H1 (cell line): ENCODE measurements at regions not wholly inside any gene's neighbourhood (a gene's known extent, or its start where the extent isn't known, plus 50 kb on each side); places are given as distances from the start of the nearest gene placed in this dataset.

Experiments
- CTCF ChIA-PET: fragments of 300-600 bp; sonication (Branson Sonifier 250); formaldehyde crosslinking; loops from one replicate; lab custom pipeline; 2021; ENCODE audit not compliant: partially characterized antibody; lab: Charles Lee
- POLR2A ChIA-PET: fragments of 300-600 bp; sonication (Branson Sonifier 250); formaldehyde crosslinking; loops from one replicate; lab custom pipeline; 2021; ENCODE audit warnings: inconsistent platforms; ENCODE audit not compliant: partially characterized antibody; lab: Charles Lee
- DNase-seq, 2 experiments: peaks; one replicate each; pipeline versions ENCODE4 v3.0.0 to v3.0.0-alpha.2; 2010 to 2022; ENCODE audit warnings: low spot score in 2 of 2, low read depth in 1 of 2, mixed read lengths in 1 of 2
- FAIRE-seq: peaks from 2 replicates; lab custom pipeline; 2011; peaks lifted over from hg19 to GRCh38; lab: Jason Lieb, UNC
- H2AFZ ChIP-seq: 2 replicates; pipeline ENCODE4 v1.8.1; 2012; ENCODE audit warnings: low read length, inconsistent platforms
- H2AK5ac ChIP-seq: 2 replicates; pipeline ENCODE4 v1.6.1; 2013; ENCODE audit warnings: low read depth, low read length
- H2BK120ac ChIP-seq: replicated peaks from 2 replicates; pipeline ENCODE3; 2013; ENCODE audit warnings: low read depth, low read length, inconsistent platforms
- H2BK12ac ChIP-seq: 2 replicates; pipeline ENCODE4 v1.6.1; 2013; ENCODE audit warnings: low read depth, low read length
- H2BK15ac ChIP-seq: 2 replicates; pipeline ENCODE4 v1.6.1; 2013; ENCODE audit warnings: low read length
- H2BK20ac ChIP-seq: 2 replicates; pipeline ENCODE4 v1.6.1; 2013; ENCODE audit warnings: low read length
- H2BK5ac ChIP-seq: 2 replicates; pipeline ENCODE4 v1.6.1; 2013; ENCODE audit warnings: low read depth, low read length
- H3K14ac ChIP-seq: 2 replicates; pipeline ENCODE4 v1.6.1; 2013; ENCODE audit warnings: inconsistent platforms; ENCODE audit not compliant: insufficient read length
- H3K18ac ChIP-seq: 2 replicates; pipeline ENCODE4 v1.6.1; 2013; ENCODE audit warnings: low read length; ENCODE audit errors: extremely low read depth
- H3K23ac ChIP-seq: 2 replicates; pipeline ENCODE4 v1.6.1; 2013; ENCODE audit warnings: inconsistent platforms; ENCODE audit not compliant: insufficient read length
- H3K23me2 ChIP-seq: 2 replicates; pipeline ENCODE4 v1.6.1; 2013; ENCODE audit warnings: low read depth, low read length
- H3K27ac ChIP-seq: 2 replicates; pipeline ENCODE4 v1.6.1; 2011; ENCODE audit warnings: low read depth, low read length, inconsistent platforms
- H3K27me3 ChIP-seq, 4 experiments: replicated peaks in 1 of 4; 1 replicate in 1 of 4; 2 replicates in 3 of 4; pipeline versions ENCODE4 v1.6.1 to v1.8.1; 2011 to 2013; ENCODE audit warnings: low read length in 3 of 4, mild to moderate bottlenecking in 3 of 4, inconsistent platforms in 2 of 4, mixed read lengths in 2 of 4, moderate library complexity in 1 of 4; ENCODE audit not compliant: control insufficient read depth in 3 of 4, insufficient read depth in 3 of 4; ENCODE audit errors: extremely low read depth in 1 of 4
- H3K36me3 ChIP-seq, 4 experiments: 2 replicates each; pipeline versions ENCODE4 v1.6.1 to v1.8.1; 2011 to 2013; ENCODE audit warnings: mild to moderate bottlenecking in 4 of 4, low read length in 3 of 4, moderate library complexity in 2 of 4, control low read depth in 1 of 4, inconsistent platforms in 1 of 4; ENCODE audit not compliant: insufficient read depth in 4 of 4, control insufficient read depth in 2 of 4
- H3K4ac ChIP-seq: replicated peaks from 2 replicates; pipeline ENCODE3; 2013; ENCODE audit warnings: low read length, low read depth, mixed read lengths, inconsistent platforms; ENCODE audit not compliant: insufficient read length
- H3K4me1 ChIP-seq, 4 experiments: replicated peaks in 1 of 4; 1 replicate in 1 of 4; 2 replicates in 3 of 4; pipeline versions ENCODE4 v1.6.1 to v1.8.1; 2011 to 2013; ENCODE audit warnings: low read length in 3 of 4, inconsistent platforms in 2 of 4, mixed read lengths in 1 of 4; ENCODE audit not compliant: insufficient read depth in 4 of 4, control insufficient read depth in 3 of 4
- H3K4me2 ChIP-seq, 2 experiments: 2 replicates each; pipeline versions ENCODE4 v1.6.1 to v1.8.1; 2011 to 2013; ENCODE audit warnings: low read depth in 2 of 2, low read length in 2 of 2, control low read depth in 1 of 2, inconsistent platforms in 1 of 2, mild to moderate bottlenecking in 1 of 2; ENCODE audit not compliant: insufficient read depth in 1 of 2
- H3K4me3 ChIP-seq, 4 experiments: fragments of 200-600, 300-600 bp in 1 of 4; sonication (generic), shearing (Covaris generic), sonication (Bioruptor Twin) in 1 of 4; 2 replicates each; pipeline versions ENCODE4 v1.5.1 to v1.8.1; 2011 to 2016; ENCODE audit warnings: low read length in 4 of 4, low read depth in 3 of 4, control low read depth in 2 of 4, inconsistent platforms in 2 of 4, mild to moderate bottlenecking in 2 of 4, mixed read lengths in 1 of 4, moderate library complexity in 1 of 4; ENCODE audit not compliant: insufficient read depth in 2 of 4; ENCODE audit errors: extremely low read depth in 1 of 4
- H3K56ac ChIP-seq: replicated peaks from 2 replicates; pipeline ENCODE3; 2013; ENCODE audit warnings: low read depth, mild to moderate bottlenecking, mixed read lengths, low read length, inconsistent platforms; ENCODE audit not compliant: insufficient read length
- H3K79me1 ChIP-seq: 2 replicates; pipeline ENCODE4 v1.6.1; 2013; ENCODE audit warnings: low read depth, low read length, control low read depth
- H3K79me2 ChIP-seq, 2 experiments: 2 replicates each; pipeline versions ENCODE4 v1.6.1 to v1.8.1; 2012 to 2013; ENCODE audit warnings: low read length in 2 of 2, mild to moderate bottlenecking in 2 of 2, inconsistent platforms in 1 of 2; ENCODE audit not compliant: insufficient read depth in 2 of 2, control insufficient read depth in 1 of 2
- H3K9ac ChIP-seq, 4 experiments: replicated peaks in 1 of 4; 1 replicate in 1 of 4; 2 replicates in 3 of 4; pipeline versions ENCODE4 v1.6.1 to v1.8.1; 2011 to 2013; ENCODE audit warnings: low read depth in 3 of 4, low read length in 3 of 4, control low read depth in 2 of 4, mild to moderate bottlenecking in 2 of 4, moderate library complexity in 2 of 4, inconsistent platforms in 1 of 4; ENCODE audit errors: extremely low read depth in 1 of 4
- H3K9me3 ChIP-seq, 2 experiments: 2 replicates each; pipeline versions ENCODE4 v1.6.1 to v1.8.1; 2012 to 2013; ENCODE audit warnings: mild to moderate bottlenecking in 2 of 2, moderate library complexity in 2 of 2, control low read depth in 1 of 2, inconsistent platforms in 1 of 2, low read depth in 1 of 2, low read length in 1 of 2, mixed read lengths in 1 of 2; ENCODE audit not compliant: insufficient read depth in 2 of 2
- H4K20me1 ChIP-seq, 2 experiments: replicated peaks in 1 of 2; 2 replicates each; pipeline versions ENCODE3 to v1.8.1; 2011 to 2013; ENCODE audit warnings: inconsistent platforms in 2 of 2, low read length in 2 of 2, mild to moderate bottlenecking in 1 of 2; ENCODE audit not compliant: insufficient read depth in 2 of 2, control insufficient read depth in 1 of 2
- H4K5ac ChIP-seq: 2 replicates; pipeline ENCODE4 v1.6.1; 2013; ENCODE audit warnings: low read length, low read depth, mixed read lengths, inconsistent platforms; ENCODE audit not compliant: insufficient read length
- H4K8ac ChIP-seq: 2 replicates; pipeline ENCODE4 v1.8.0; 2013; ENCODE audit warnings: mild to moderate bottlenecking, moderate library complexity, low read length, inconsistent platforms; ENCODE audit not compliant: insufficient read depth; ENCODE audit errors: extremely low read depth
- H4K91ac ChIP-seq: replicated peaks from 2 replicates; pipeline ENCODE3; 2013; ENCODE audit warnings: low read length, mixed read lengths, inconsistent platforms; ENCODE audit not compliant: insufficient read length
- CHD1 ChIP-seq: IDR thresholded peaks from 2 replicates; pipeline ENCODE4 v1.6.1; 2012; ENCODE audit warnings: low read depth, low read length, improper control_type of control experiment
- EGR1 ChIP-seq: IDR thresholded peaks from 2 replicates; pipeline ENCODE4 v1.6.1; 2011; ENCODE audit warnings: low read depth, low read length, borderline replicate concordance
- WGBS, 2 experiments: shearing (Covaris generic) in 1 of 2; methylation state at CpG; one replicate each; pipeline versions ENCODE4 v1.1.6 to v1.1.7; 2013 to 2015; ENCODE audit warnings: low lambda C conversion rate in 2 of 2, mixed read lengths in 2 of 2, inconsistent platforms in 1 of 2, low coverage in 1 of 2, missing lambda C conversion rate in 1 of 2; ENCODE audit not compliant: insufficient replicate concordance in 2 of 2, insufficient coverage in 1 of 2, insufficient read length in 1 of 2; ENCODE audit errors: extremely low coverage in 1 of 2, missing lambda C conversion rate in 1 of 2; 5-methylcytosine and 5-hydroxymethylcytosine counted together

DNA sequence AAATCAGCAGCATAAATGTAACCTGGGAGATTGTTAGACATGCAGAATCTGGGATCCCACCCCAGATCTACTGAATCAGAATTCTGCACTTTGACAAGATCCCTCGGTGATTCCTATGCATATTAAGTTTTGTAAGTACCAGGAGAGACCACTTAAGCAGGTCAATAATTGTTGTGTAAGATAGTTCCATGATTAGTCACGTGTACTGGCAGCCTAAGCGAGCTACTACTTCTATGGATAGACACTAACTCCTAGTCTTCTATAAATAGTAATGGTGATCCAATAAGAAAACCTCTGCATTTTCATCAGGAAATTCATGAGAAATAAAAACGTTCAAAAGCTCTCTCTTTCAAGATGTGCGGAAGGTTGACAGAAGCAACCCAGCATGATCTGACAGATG is 988.2 kb upstream of the CHAC2 start (continued):
- TF ChIP-seq CHD1 = no peak

DNA sequence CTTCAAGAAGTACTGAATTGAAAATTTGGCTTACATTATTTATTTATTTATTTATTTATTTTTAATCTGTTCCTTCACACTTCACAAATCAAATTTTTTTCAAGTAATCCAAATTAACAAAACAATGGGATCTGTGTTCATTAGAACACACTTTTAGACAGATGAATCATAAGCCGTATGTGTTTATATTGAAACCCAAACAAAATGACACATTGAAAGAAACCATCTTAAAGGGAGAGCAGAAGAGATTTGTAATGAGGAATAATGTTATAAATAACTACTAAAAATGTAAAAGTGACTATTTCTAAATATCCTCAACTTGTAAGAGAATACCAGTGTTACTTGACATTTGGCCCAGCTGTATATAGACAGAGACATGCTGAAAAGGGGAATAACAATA is 991.0 kb upstream of the CHAC2 start:
- H2BK12ac ChIP-seq = no peak overlapping the region
- H3K79me1 ChIP-seq = no peaks in the 10 kb centered on the region
- H2AFZ ChIP-seq = no peak overlapping the region
- no peak overlapping the region for H3K56ac ChIP-seq
- no peak overlapping the region for H4K8ac ChIP-seq
- no peak overlapping the region for H3K18ac ChIP-seq
- H3K4me2 ChIP-seq = no peak overlapping the region
- no peaks in the 10 kb centered on the region for H3K27me3 ChIP-seq
- no peak overlapping the region for H2AK5ac ChIP-seq
- no peak overlapping the region for H3K23ac ChIP-seq
- no peak for DNase-seq
- POLR2A ChIA-PET = no interaction called here
- no peak overlapping the region for H4K5ac ChIP-seq
- H3K14ac ChIP-seq = no peak overlapping the region
- no peak overlapping the region for H2BK20ac ChIP-seq
- H3K9me3 ChIP-seq = no peaks in the 10 kb centered on the region
- 96% methylated on average over 1 of the region's 1 CpG; no CpG with 5 or more reads in 1 of the 2 experiments for WGBS, 2 experiments
- H4K91ac ChIP-seq = no peak overlapping the region
- H3K9ac ChIP-seq = no peak overlapping the region
- no peak overlapping the region for H2BK5ac ChIP-seq
- no peaks in the 10 kb centered on the region for H3K4me1 ChIP-seq
- H3K79me2 ChIP-seq = no peaks in the 10 kb centered on the region
- no peak overlapping the region for H2BK120ac ChIP-seq
- H3K23me2 ChIP-seq = no peaks in the 10 kb centered on the region
- no peak overlapping the region for H3K4ac ChIP-seq
- H3K36me3 ChIP-seq = no peaks in the 10 kb centered on the region
- H3K27ac ChIP-seq = no peak overlapping the region
- H4K20me1 ChIP-seq = no peaks in the 10 kb centered on the region
- H3K4me3 ChIP-seq = no peak overlapping the region
- CTCF ChIA-PET = no interaction called here
- FAIRE-seq = no peak
- H2BK15ac ChIP-seq = no peak overlapping the region
- no peak for TF ChIP-seq EGR1
